Type B pancreatic cell (in vitro differentiated cells): ENCODE measurements at regions not wholly inside any gene's neighbourhood (a gene's known extent, or its start where the extent isn't known, plus 50 kb on each side); places are given as distances from the start of the nearest gene placed in this dataset.

Experiments used
- DNase-seq: peaks from one replicate; pipeline ENCODE4 v3.0.0; 2021; ENCODE audit warnings: mixed read lengths; ENCODE audit not compliant: unreplicated experiment; ENCODE audit errors: extremely low spot score
- H3K27ac Mint-ChIP-seq: 2 replicates; pipeline ENCODE4 v1.8.0; 2021; ENCODE audit warnings: mild to moderate bottlenecking, mixed read lengths
- H3K27me3 Mint-ChIP-seq: 2 replicates; pipeline ENCODE4 v1.8.0; 2021; ENCODE audit warnings: mixed read lengths
- H3K36me3 Mint-ChIP-seq: 2 replicates; pipeline ENCODE4 v1.8.0; 2021; ENCODE audit warnings: mixed read lengths
- H3K4me1 Mint-ChIP-seq: one replicate; pipeline ENCODE4 v1.8.0; 2021; ENCODE audit warnings: mixed read lengths; ENCODE audit not compliant: unreplicated experiment
- H3K4me3 Mint-ChIP-seq: 2 replicates; pipeline ENCODE4 v1.8.0; 2021; ENCODE audit warnings: mild to moderate bottlenecking, mixed read lengths
- H3K9me3 Mint-ChIP-seq: 2 replicates; pipeline ENCODE4 v1.8.0; 2021; ENCODE audit warnings: mixed read lengths
- TF ChIP-seq, protein P1 (sequence below): fragments of 200-600 bp; sonication (generic); conservative IDR thresholded peaks from 2 replicates; pipeline ENCODE4 v1.5.0; 2021; ENCODE audit warnings: antibody characterized with exemption, mild to moderate bottlenecking

DNA sequence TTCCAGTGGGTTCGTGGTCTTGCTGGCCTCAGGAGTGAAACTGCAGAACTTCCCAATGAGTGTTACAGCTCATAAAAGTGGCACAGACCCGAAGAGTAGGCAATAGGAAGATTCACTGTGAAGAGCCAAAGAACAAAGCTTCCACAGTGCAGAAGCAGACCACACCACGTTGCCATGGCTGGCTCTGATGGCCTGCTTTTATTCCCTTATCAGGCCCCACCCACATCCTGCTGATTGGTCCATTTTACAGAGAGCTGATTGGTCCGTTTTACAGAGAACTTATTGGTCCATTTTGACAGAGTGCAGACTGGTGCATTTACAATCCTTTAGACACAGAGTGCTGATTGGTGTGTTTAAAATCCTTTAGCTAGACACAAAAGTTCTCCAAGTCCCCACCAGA is 131.4 kb upstream of the CHRM3 start:
- Mint-ChIP-seq H3K27me3 (peaks cover 3% of the 10 kb centered on the region), H3K9me3 (no peaks in the 10 kb centered on the region), H3K27ac (no peak overlapping the region), H3K4me3 (no peak overlapping the region), H3K36me3 (peaks cover 6% of the 10 kb centered on the region), H3K4me1 (no peaks in the 10 kb centered on the region)
- TF ChIP-seq, protein P1, sequence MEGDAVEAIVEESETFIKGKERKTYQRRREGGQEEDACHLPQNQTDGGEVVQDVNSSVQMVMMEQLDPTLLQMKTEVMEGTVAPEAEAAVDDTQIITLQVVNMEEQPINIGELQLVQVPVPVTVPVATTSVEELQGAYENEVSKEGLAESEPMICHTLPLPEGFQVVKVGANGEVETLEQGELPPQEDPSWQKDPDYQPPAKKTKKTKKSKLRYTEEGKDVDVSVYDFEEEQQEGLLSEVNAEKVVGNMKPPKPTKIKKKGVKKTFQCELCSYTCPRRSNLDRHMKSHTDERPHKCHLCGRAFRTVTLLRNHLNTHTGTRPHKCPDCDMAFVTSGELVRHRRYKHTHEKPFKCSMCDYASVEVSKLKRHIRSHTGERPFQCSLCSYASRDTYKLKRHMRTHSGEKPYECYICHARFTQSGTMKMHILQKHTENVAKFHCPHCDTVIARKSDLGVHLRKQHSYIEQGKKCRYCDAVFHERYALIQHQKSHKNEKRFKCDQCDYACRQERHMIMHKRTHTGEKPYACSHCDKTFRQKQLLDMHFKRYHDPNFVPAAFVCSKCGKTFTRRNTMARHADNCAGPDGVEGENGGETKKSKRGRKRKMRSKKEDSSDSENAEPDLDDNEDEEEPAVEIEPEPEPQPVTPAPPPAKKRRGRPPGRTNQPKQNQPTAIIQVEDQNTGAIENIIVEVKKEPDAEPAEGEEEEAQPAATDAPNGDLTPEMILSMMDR: no peak
- no peak for DNase-seq

DNA sequence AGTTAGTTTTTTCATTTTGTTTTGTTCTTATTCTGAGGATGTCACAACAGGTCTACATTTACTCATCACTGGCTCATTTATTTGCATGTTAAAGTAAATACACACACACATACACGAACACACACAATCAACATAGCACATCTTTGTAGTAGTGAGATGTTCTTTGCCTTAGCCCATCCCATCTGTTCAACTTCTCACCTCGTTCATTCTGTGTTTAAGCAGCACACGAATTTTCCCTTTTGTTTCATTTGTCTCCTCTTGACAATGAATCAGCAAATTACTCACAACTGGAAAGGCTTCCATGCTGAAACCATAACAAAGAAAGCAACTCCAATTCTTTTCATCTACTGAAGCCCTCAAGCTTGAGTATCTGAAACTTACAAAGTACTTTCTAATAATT is 133.3 kb upstream of the CHRM3 start:
- peaks cover 3% of the 10 kb centered on the region for H3K27me3 Mint-ChIP-seq
- no peaks in the 10 kb centered on the region for H3K9me3 Mint-ChIP-seq
- TF ChIP-seq, protein P1: no peak
- H3K4me3 Mint-ChIP-seq: no peak overlapping the region
- peaks cover 6% of the 10 kb centered on the region for H3K36me3 Mint-ChIP-seq
- H3K27ac Mint-ChIP-seq: no peak overlapping the region
- no peaks in the 10 kb centered on the region for H3K4me1 Mint-ChIP-seq
- DNase-seq: no peak

DNA sequence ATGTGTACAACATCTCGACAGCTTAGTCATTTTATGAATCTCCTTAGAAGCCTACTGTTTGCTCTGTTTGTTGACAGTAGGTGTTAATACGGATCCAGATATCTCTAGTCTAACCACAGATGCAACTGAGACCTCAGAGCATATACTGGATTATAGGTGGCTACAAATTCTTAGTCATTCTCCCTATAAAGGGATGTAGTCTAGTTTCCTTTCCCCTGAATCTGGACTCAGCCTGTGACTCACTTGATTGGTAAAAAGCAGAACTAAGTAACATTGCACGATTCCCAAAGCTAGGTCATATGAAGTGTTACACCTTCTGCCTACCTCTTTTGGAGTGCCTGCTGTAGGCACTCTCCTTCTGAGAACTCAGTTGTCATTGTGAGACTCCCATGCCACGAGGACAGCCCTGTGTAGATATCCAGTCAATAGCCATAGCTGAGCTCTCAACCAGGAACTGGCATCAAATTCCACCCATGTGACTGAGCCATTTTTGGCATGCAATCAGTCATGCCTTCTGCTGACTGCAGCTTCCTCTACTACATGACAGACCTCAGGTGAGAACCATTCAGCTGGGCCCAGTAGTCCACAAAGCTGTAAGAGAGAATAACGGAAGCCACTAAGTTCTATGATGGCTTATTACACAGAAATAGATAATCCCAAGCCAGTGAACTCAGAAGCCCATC is 135.9 kb upstream of the CHRM3 start:
- TF ChIP-seq, protein P1: no peak
- H3K27me3 Mint-ChIP-seq: peaks cover 3% of the 10 kb centered on the region
- no peak overlapping the region for H3K4me3 Mint-ChIP-seq
- H3K36me3 Mint-ChIP-seq: no peaks in the 10 kb centered on the region
- no peaks in the 10 kb centered on the region for H3K9me3 Mint-ChIP-seq
- no peak overlapping the region for H3K27ac Mint-ChIP-seq
- no peaks in the 10 kb centered on the region for H3K4me1 Mint-ChIP-seq
- DNase-seq: no peak

DNA sequence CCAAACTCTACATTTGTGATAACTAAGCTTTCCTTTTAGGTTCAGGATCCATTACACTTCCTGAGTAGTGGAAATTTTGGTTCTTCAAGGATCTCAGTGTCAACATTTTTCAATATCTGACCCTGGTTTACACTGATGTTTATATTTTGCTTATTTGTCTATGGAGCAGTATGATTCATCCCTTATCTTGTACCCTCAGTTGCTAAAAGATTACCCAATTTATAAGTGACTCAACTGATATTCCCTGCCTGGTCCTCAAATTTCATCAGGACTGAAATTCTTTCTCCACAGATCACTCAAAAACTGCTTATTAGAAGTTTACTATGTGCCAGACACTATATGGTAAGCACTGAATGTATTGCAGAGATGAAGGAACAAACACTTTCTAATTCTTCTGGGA is 139.1 kb upstream of the CHRM3 start:
- H3K4me1 Mint-ChIP-seq: no peaks in the 10 kb centered on the region
- no peaks in the 10 kb centered on the region for H3K36me3 Mint-ChIP-seq
- H3K27ac Mint-ChIP-seq: no peak overlapping the region
- H3K9me3 Mint-ChIP-seq: no peaks in the 10 kb centered on the region
- no peak overlapping the region for H3K4me3 Mint-ChIP-seq
- no peak for DNase-seq
- TF ChIP-seq, protein P1: no peak
- H3K27me3 Mint-ChIP-seq: peaks cover 3% of the 10 kb centered on the region

DNA sequence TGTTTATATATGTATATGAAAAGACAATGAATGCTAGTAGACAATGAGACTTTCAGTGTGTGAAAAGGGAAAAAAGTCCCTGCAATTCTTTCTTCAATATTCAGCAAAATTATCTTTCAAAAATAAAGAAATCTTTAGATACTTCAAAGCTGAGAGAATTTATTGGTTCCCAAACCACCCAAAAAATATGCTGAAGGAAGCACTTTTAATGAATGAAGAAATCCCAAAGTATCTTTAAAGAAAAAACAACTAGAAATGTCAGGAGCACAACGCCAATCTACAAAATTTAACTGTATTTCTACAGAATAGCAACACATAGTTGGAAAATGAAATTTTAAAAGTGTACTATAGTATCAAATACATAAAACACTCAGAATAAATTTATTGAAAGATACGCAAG is 142.3 kb upstream of the CHRM3 start:
- Mint-ChIP-seq H3K4me3 (no peak overlapping the region), H3K27me3 (no peaks in the 10 kb centered on the region), H3K27ac (no peak overlapping the region), H3K4me1 (no peaks in the 10 kb centered on the region), H3K9me3 (no peaks in the 10 kb centered on the region), H3K36me3 (no peaks in the 10 kb centered on the region)
- no peak for DNase-seq
- TF ChIP-seq, protein P1: no peak

DNA sequence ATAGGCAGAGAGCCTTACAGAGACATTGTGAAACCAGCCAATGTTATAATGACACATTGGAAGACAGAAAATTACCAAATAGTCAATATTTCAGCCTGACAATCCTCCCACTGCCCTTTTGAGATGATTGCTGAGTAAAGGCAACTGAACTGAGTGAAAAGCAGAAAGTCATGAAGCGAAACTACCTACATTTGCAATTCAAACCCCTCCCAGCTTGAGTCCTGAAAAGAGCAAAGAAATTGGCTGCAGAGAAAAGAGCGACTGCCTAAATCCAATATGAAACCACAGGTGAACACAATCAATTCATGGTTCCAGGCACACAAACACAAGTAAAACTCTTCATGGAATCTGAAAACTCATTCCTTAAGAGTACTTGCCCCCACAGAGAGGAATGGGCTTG is 143.4 kb upstream of the CHRM3 start:
- no peaks in the 10 kb centered on the region for H3K4me1 Mint-ChIP-seq
- no peak for DNase-seq
- H3K9me3 Mint-ChIP-seq: no peaks in the 10 kb centered on the region
- H3K4me3 Mint-ChIP-seq: no peak overlapping the region
- no peaks in the 10 kb centered on the region for H3K36me3 Mint-ChIP-seq
- TF ChIP-seq, protein P1: no peak
- H3K27ac Mint-ChIP-seq: no peak overlapping the region
- no peaks in the 10 kb centered on the region for H3K27me3 Mint-ChIP-seq
